HG02981 (cell line): ENCODE measurements at regions not wholly inside any gene's neighbourhood (a gene's known extent, or its start where the extent isn't known, plus 50 kb on each side); places are given as distances from the start of the nearest gene placed in this dataset.
"Not testable (repeated sequence)": the region's sequence is repeated elsewhere in the genome, so short reads cannot be mapped to it uniquely, and the experiment has no call there.

Experiments used
- ATAC-seq: cut with Tn5 transposase; IDR thresholded peaks from one replicate; pipeline ENCODE4 v1.9.1; 2021; ENCODE audit warnings: mild to moderate bottlenecking, moderate library complexity; ENCODE audit not compliant: unreplicated experiment

DNA sequence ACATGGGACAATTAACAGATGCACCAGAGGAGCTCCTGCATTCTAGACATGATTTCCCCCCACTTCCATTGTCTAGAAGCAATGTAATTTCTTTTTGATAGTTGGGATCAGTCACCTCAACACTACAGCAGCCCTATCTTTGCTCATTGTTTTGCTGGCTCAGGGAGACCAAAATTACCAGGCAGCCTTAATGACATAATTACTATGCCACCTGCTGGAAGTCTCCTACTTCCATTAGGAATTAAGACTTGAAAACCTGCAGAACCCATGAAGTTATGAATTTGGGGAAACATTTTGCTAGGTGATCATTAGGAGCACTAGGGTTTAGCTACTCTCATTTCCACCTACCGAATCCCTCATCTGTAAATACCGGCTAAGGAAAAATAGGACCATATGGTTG, 312.0 kb upstream of the CA10 start:
- ATAC-seq, result no peak

- no peak for ATAC-seq
Observed at GRCh38 chr17:52465407-52465806, 306.9 kb upstream of the CA10 start.

- ATAC-seq, result no peak
Observed at GRCh38 chr17:52451294-52451861, 292.9 kb upstream of the CA10 start.

DNA sequence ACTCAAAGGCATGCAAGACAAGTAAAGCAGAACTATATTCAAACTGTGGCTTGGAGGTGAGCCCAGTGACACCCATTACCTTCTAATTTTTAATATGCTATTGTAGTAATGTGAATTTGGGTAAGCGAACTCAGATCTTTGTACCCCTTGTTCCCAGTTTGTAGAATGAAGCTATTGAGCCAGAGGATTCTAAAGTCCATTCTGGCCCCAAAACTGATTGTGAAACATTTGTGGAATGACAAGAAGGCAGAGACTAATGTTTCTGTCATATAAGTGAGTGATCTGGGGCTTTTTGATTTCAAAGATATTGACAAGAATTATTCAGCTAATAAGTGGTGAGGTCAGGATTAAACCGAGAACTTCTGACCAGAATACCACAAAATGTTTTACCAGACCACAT, 283.8 kb upstream of the CA10 start:
- ATAC-seq, result no peak

GRCh38 chr17:52420555-52421078, 262.1 kb upstream of the CA10 start:
- ATAC-seq, result no peak

GRCh38 chr17:52419229-52419641, 260.7 kb upstream of the CA10 start:
- no peak for ATAC-seq

DNA sequence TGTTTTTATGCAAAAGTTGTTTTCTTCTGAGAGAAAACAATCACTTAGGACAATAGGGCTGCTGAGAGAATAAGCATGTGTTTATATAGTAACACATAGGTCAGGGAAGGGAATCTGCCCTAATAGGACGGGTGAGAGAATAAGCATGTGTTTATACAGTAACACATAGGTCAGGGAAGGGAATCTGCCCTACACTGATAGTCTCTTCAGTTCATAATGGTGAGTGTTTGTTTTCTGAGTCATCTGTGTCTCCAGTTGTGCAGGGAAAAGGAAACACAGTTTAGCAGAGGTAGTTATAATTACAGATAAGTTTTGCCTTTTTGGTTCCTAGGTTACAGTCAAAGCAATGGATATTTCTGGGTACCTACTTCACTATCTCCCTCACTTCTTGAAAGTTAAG, 252.3 kb upstream of the CA10 start:
- ATAC-seq, result no peak

DNA sequence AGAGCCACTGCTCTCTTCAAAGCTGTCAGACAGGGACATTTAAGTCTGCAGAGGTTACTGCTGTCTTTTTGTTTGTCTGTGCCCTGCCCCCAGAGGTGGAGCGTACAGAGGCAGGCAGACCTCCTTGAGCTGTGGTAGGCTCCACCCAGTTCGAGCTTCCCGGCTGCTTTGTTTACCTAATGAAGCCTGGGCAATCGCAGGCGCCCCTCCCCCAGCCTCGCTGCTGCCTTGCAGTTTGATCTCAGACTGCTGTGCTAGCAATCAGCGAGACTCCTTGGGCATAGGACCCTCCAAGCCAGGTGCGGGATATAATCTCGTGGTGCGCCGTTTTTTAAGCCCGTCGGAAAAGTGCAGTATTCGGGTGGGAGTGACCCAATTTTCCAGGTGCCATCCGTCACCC, 250.7 kb upstream of the CA10 start:
- ATAC-seq, result not testable (repeated sequence)

- ATAC-seq, result no peak
Observed at GRCh38 chr17:52395308-52395707, 236.8 kb upstream of the CA10 start.

DNA sequence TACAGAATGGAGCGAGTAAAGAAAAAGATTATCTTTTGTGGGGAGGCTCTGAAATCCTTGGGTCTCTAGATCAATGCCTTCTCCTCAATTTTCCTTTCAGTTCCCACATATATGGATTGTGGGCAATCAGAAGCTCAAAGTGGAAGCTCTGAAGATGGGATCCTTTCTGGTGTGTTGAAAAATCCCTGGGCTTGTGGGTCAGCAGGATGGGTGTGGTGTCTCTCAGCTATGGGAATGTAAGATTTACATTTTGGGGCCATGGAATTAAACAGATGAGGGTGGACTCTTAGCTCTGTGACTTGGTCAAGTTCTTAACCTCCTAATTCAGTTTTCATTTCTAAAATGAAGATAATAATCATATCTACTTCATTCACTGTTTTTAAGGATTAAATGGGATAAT, 231.9 kb upstream of the CA10 start:
- ATAC-seq, result no peak

- no peak for ATAC-seq
Observed at GRCh38 chr17:52389632-52390031, 231.1 kb upstream of the CA10 start.

GRCh38 chr17:52388941-52389340, 230.4 kb upstream of the CA10 start:
- no peak for ATAC-seq

- ATAC-seq, result no peak
Observed at GRCh38 chr17:52384695-52385094, 226.2 kb upstream of the CA10 start.

- ATAC-seq, result peak; percentile 61
Observed at GRCh38 chr17:52383493-52384100, 225.1 kb upstream of the CA10 start.

DNA sequence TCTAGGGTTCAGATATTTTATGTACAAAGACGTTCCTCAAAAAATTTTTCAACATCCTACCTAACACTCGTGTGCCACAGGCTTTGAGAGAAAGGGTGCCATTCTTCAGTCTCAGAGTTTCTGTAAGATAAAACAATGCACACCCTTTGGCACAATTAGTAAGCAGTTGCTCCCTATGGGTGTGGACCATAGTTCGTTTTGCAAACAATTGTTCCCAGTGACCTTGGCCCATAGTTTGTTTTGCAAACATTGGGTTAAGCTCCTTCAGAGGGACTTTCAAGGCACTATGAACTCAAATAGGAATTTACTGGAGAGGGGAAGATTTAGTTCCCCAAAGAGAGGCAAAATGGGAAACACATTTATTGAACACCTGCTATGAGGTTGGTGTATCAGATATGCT, 220.3 kb upstream of the CA10 start:
- ATAC-seq, result no peak

DNA sequence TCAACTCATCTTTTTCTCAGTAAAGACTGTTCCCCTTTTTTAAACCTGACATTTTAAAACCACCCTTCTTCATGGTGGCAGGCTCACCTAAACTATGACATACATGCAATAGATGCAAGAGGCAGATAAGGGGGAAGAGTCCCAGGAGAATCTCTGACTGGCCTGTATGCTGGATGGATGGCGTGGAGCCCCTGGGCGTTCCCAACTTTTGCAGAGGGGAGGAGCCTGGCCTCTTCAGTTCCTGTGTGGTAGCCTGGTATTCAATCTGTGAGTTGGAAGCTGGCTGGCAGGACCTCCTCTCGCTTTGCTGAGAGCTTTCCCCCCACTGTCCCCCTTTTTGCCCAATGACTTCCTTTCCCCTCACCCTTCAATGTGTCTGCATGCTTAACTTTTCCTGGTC, 217.6 kb upstream of the CA10 start:
- ATAC-seq, result no peak

DNA sequence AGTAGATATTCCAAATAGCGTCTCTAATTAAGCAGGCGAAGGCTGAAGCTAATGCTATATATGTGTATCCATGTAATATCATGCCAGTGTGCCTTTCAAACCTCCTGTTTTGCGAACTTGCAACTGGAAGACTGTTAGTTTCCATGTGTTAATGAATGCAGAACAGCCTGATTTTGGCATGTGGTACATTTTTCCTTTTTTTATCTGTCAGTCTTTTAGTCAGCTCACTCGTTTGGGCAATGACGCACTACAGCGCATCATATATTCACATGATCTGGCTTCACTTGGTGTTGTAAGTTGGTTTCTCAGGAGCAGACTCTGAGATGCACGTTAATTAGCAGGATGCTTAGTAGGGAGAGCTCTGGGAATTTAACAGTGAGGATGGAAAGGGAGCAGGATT, 210.4 kb upstream of the CA10 start:
- ATAC-seq, result no peak

DNA sequence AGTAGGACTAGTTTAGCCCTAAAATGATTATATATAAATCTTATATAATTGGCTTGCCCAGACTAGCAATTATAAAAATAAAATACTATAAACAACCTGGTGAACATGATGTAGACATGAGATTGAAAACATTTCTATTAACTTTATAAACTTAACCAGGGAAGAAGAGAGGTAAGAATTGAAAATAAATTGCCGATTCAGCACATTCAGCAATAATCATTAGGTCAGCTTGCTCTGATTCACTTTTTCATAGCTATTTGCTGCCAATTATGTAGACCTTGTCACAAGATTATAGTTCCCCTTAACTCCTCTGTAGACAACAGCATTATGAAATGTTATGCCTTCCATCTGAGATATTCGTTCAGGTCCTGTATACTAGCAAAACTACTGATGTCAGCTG, 199.3 kb upstream of the CA10 start:
- ATAC-seq, result no peak

- ATAC-seq, result no peak
Observed at GRCh38 chr17:52336796-52337195, 178.3 kb upstream of the CA10 start.

- ATAC-seq, result peak; percentile 61
Observed at GRCh38 chr17:52306314-52306713, 147.8 kb upstream of the CA10 start.

GRCh38 chr17:52298881-52299280, 140.4 kb upstream of the CA10 start:
- no peak for ATAC-seq

- no peak for ATAC-seq
Observed at GRCh38 chr17:52297230-52298010, 138.9 kb upstream of the CA10 start.
